NCI-H446 treated with DMSO at 0.1 percent for 48 hours (cell line): ENCODE measurements at regions not wholly inside any gene's neighbourhood (a gene's known extent, or its start where the extent isn't known, plus 50 kb on each side); places are given as distances from the start of the nearest gene placed in this dataset.

Source experiments
- DNase-seq: peaks from one replicate; lab custom pipeline; 2025; lab: John Stamatoyannopoulos, UW

DNA sequence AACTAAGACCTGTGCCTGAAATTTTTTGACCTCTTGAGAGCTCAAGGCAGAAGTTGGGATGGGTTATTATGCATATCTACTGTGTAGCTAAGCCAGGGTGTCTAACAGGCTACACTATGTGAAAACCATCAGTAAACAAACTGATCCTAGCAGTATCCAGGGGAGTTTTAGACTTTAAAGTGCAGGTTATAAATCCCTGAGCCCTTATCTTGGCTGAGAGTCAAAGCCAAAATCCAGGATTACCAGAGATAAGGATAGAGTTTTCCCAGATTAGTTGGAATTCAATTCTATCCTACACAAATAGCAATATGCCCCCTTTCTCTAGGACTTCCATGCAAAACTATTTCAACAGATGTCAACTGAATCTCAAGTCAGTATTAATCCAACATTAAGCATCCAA, 1229.7 kb downstream of the GRIK2 start:
- DNase-seq: no peak

DNA sequence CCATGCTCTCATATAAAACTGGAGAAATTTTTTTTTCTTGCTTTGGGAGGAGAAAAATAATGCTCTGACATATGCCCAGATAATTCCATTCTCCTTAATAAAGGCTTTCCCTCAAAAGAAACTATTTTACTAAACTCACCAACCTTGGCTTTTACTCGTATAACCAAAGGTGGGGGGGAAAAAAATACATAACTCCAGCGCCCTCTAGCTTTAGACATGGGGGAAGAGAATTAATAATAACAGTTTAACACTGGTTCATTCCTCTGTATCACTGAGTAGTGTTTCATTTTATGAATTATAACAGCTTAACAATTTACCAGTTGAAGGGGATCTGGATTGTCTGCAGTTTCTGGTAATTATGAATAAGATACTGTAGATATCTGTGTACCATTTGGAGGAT, 1226.1 kb downstream of the GRIK2 start:
- DNase-seq: peak; percentile 17

- DNase-seq: no peak
These were observed 1189.1 kb downstream of the GRIK2 start for GRCh38 chr6:102582569-102582968.

GRCh38 chr6:102581378-102582124, 1188.0 kb downstream of the GRIK2 start:
- DNase-seq: no peak

GRCh38 chr6:102571236-102571908, 1177.9 kb downstream of the GRIK2 start:
- peak; percentile 90 for DNase-seq

DNA sequence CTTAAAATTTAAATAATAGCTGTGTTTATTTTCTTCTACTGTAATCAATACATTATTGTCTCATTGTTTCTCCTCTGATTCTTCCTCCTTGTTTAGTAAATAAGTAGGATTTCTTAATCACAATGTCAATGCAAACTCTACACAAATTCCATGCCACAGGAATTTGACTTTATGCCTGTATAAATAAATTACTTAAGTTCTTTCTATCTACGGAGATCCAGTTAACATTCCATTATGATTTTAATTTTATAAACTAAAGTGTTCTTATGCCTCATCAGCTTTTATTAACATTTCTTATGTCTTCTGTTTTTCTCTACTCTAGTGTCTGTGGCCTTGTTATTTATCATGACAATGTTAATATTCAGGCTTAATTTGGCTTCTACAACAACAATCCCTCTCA, 1169.2 kb downstream of the GRIK2 start:
- no peak for DNase-seq

GRCh38 chr6:102553214-102553613, 1159.7 kb downstream of the GRIK2 start:
- DNase-seq: no peak

GRCh38 chr6:102549221-102549874, 1155.8 kb downstream of the GRIK2 start:
- no peak for DNase-seq

GRCh38 chr6:102525336-102525735, 1131.8 kb downstream of the GRIK2 start:
- no peak for DNase-seq

- DNase-seq: peak; percentile 91
These were observed 1127.5 kb downstream of the GRIK2 start for GRCh38 chr6:102520966-102521365.

DNA sequence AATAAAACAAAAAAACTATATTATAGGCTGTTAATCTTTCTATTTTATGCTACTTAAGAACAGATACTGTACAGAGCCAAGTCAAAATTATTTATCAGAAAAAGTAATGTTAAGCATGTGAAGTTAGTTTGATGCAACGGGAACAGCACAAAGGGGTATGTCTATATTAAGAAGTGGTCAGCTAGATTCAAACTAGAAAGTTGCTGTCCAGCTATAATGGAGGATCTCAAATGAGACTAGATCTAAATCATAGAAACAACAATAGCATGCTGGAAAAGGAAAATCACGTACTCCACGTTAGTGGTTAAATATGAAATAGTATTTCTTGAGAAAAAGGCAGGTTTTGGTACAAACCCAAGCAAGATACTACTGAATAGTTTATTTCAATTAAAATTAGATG, 1124.0 kb downstream of the GRIK2 start:
- no peak for DNase-seq

DNA sequence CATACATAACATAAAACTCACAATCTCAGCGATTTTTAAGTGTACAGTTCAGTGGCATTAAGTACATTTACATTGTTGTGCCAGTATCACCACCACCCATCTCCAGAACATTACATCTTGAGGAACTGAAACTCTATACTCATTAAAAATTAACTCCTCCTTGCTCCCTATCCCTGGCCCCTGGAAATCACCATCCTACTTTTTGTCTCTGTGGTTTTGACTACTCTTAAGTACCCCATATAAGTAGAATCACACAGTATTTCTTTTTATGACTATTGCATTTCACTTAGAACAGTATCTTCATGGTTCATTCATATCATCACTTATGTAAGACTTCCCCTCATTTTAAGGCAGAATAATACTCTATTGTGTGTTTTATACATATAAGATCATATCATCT, 1108.1 kb downstream of the GRIK2 start:
- DNase-seq: no peak

DNA sequence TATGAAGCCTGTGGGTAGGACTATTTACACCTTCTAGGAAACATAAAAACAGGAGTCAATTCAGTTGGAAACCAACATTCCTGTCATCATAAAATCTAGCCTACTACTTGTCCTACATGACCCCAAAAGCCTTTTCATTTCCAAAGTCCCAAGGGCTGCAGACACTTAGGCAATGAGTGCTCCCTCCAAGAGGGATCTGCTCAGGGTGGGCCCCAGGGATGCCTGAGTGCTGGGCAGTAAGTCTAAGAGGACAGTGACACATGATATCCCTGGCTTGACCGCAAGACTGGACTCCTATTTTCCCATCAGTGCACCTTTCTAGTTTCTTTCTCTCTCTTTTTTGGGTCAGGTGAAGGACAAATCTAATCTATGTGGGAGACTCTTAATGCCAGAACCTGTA, 1101.3 kb downstream of the GRIK2 start:
- no peak for DNase-seq

- no peak for DNase-seq
These were observed 1100.0 kb downstream of the GRIK2 start for GRCh38 chr6:102493485-102493884.

- peak; percentile 29 for DNase-seq
These were observed 1095.2 kb downstream of the GRIK2 start for GRCh38 chr6:102488729-102489128.

DNA sequence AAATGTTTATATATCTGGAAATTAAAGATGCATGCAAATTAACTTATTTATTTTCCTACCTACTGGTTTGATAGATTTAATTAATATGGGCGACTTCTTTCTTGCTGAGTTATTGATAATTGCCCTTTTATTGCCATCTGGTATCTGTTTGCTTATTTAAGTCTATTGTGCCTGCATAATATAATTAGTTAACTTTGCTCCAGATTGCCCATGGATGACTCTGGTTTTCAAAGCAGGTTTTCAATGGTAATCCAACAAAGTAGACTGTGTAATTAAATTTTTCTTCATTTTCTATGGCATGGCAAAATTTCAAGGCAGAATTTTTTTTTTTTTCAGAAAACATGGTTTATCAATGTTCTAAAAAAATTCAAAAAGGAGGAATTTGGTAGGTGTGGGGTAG, 1092.0 kb downstream of the GRIK2 start:
- peak; percentile 67 for DNase-seq

- no peak for DNase-seq
These were observed 1080.7 kb downstream of the GRIK2 start for GRCh38 chr6:102474041-102474807.

DNA sequence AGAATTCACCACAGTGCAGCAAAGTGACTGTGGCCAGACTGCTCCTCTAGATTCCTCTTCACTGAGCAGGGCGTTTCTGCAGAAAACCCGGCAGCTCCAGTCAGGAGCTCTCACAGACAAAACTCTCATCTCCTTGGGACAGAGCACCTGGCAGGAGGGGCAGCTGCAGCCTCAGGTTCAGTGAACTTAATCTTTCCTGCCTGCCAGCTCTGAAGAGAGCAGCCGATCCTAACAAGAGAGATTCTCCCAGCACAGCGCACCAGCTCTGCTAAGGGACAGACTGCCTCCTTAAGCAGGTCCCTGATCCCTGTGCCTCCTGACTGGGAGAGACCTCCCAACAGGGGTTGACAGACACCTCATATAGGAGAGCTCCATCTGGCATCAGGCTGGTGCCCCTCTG, 1065.5 kb downstream of the GRIK2 start:
- DNase-seq: no peak

DNA sequence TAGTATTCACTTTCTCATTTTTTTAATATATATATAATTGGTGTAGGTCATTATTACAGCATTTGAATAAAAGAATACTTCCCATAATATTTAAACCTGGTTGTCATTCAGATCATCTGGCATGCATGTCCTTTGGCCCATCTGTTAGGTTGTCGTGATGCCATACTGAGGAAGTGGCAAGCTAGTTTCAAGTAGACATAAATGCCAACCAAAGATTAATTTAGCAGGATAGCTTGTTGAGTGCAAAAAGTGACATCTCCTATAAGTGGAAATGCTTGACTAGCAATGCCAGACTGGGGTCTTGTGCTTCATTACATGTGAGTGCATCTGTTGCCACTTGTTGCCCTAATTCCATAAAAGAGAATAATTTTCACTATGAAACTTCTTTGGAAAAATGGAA, 1044.7 kb downstream of the GRIK2 start:
- peak; percentile 90 for DNase-seq

GRCh38 chr6:102417368-102417998, 1024.0 kb downstream of the GRIK2 start:
- peak; percentile 85 for DNase-seq

GRCh38 chr6:102415891-102416290, 1022.4 kb downstream of the GRIK2 start:
- DNase-seq: no peak

- DNase-seq: peak; percentile 24
These were observed 1018.3 kb downstream of the GRIK2 start for GRCh38 chr6:102411796-102412195.
